ENCODE measurements at regions not wholly inside any gene's neighbourhood (a gene's known extent, or its start where the extent isn't known, plus 50 kb on each side); places are given as distances from the start of the nearest gene placed in this dataset.

- ChIA-PET POLR2A (no interaction called here), CTCF (no interaction called here)
- no peak overlapping the region for H3K4me3 ChIP-seq (ENCODE audit: low read depth, low read length)
- no peak for DNase-seq (ENCODE audit: low read depth)
- H3K36me3 ChIP-seq (ENCODE audit: control insufficient read depth, insufficient read depth, low read length): no peaks in the 10 kb centered on the region
- TF ChIP-seq, protein P1, sequence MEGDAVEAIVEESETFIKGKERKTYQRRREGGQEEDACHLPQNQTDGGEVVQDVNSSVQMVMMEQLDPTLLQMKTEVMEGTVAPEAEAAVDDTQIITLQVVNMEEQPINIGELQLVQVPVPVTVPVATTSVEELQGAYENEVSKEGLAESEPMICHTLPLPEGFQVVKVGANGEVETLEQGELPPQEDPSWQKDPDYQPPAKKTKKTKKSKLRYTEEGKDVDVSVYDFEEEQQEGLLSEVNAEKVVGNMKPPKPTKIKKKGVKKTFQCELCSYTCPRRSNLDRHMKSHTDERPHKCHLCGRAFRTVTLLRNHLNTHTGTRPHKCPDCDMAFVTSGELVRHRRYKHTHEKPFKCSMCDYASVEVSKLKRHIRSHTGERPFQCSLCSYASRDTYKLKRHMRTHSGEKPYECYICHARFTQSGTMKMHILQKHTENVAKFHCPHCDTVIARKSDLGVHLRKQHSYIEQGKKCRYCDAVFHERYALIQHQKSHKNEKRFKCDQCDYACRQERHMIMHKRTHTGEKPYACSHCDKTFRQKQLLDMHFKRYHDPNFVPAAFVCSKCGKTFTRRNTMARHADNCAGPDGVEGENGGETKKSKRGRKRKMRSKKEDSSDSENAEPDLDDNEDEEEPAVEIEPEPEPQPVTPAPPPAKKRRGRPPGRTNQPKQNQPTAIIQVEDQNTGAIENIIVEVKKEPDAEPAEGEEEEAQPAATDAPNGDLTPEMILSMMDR (IDR thresholded peaks at IDR 0.05; ENCODE audit: insufficient read depth, low read depth, low read length): no peak
- H3K27me3 ChIP-seq (ENCODE audit: control insufficient read depth, insufficient read depth, low read length): no peaks in the 10 kb centered on the region
These were observed 1294.1 kb downstream of the UQCRFS1 start for GRCh38 chr19:27918818-27919217.

DNA sequence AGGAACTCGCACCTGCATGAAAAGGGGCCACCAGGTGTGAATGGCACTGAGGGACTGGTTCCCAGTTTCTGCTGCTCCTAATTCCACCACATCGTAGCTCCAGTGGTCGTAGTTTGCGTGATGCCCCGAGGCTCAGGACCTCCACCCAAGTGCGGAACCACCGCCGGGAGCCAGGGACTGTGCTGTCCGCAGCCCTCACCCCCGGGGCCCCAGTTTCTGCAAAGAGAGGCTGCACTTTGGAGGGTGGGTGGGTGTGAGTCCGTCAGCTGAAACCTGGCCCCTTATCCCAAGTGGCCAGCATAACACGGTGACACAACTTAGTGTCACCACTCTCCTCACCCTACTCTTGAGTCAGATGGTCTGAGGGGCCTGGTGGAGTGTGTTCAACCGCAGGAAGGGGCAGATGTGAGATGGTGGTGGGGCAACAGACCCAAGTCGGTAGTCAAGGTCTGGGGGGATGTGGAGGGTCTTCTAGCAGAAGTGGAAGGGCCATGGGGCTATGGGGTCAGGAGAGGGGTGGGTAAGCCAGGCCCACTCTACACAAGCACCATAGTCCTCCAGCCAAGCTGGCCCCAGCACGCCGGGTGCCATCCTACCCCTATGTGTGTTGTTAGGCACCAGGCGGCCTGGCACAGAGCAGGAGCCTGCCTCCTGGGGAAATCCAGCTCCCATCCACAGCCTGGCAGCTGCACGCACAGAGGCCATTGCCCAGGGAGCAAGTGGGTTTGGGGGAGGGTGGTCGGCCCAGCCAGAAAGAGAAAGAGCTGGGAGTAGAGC lies 1301.6 kb downstream of the UQCRFS1 start:
- TF ChIP-seq, protein P1 (IDR thresholded peaks at IDR 0.05; ENCODE audit: insufficient read depth, low read depth, low read length): no peak
- Histone ChIP-seq H3K27me3 (ENCODE audit: control insufficient read depth, insufficient read depth, low read length) (no peaks in the 10 kb centered on the region), H3K36me3 (ENCODE audit: control insufficient read depth, insufficient read depth, low read length) (no peaks in the 10 kb centered on the region), H3K4me3 (ENCODE audit: low read depth, low read length) (no peak overlapping the region)
- DNase-seq (ENCODE audit: low read depth): no peak
- POLR2A ChIA-PET: no interaction called here
- CTCF ChIA-PET: no interaction called here

GRCh38 chr19:27909861-27910260 lies 1303.1 kb downstream of the UQCRFS1 start:
- TF ChIP-seq, protein P1 (IDR thresholded peaks at IDR 0.05; ENCODE audit: insufficient read depth, low read depth, low read length): no peak
- no peak for DNase-seq (ENCODE audit: low read depth)
- Histone ChIP-seq H3K36me3 (ENCODE audit: control insufficient read depth, insufficient read depth, low read length) (no peaks in the 10 kb centered on the region), H3K27me3 (ENCODE audit: control insufficient read depth, insufficient read depth, low read length) (no peaks in the 10 kb centered on the region), H3K4me3 (ENCODE audit: low read depth, low read length) (no peak overlapping the region)
- CTCF ChIA-PET: no interaction called here
- POLR2A ChIA-PET: no interaction called here

DNA sequence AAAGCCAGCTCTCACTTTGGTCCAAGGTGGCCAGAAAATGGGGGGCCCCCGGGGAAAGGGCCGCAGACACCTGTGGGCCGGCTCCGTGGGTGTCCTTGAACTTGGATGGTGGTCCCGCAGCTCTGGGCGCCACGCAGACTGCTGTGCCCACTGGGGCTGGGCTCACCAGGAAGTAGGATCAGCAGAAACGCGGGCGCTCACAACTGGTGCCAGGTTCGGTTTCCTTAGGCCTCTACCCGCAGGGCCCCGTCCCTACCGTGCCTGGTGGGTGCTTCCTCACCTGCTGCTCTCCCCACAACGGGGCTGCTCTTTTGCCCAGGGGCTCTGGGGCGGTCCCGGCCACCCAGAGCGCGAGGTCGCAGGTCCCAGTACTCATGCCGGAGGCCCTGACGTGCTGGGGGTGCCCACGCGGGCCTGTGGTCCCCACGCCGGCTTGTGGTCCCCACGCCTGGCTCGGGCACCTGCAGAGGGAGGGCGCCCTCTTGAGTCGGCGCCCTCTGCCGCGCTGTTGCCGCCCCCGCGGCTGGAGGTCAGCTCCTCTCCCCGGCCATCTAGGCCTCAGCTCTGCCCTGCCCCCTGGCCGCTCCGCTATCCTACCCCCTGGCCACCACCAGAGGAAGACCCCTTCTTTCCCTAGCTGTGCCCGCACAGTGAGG lies 1303.6 kb downstream of the UQCRFS1 start:
- DNase-seq (ENCODE audit: low read depth): no peak

GRCh38 chr19:27906081-27906480 lies 1306.9 kb downstream of the UQCRFS1 start:
- Histone ChIP-seq H3K27me3 (ENCODE audit: control insufficient read depth, insufficient read depth, low read length) (no peaks in the 10 kb centered on the region), H3K36me3 (ENCODE audit: control insufficient read depth, insufficient read depth, low read length) (no peaks in the 10 kb centered on the region), H3K4me3 (ENCODE audit: low read depth, low read length) (no peak overlapping the region)
- TF ChIP-seq, protein P1 (IDR thresholded peaks at IDR 0.05; ENCODE audit: insufficient read depth, low read depth, low read length): no peak
- POLR2A ChIA-PET: no interaction called here
- DNase-seq (ENCODE audit: low read depth): no peak
- CTCF ChIA-PET: no interaction called here

More for the DNA sequence above, 1303.6 kb downstream of the UQCRFS1 start:
- TF ChIP-seq, protein P1 (IDR thresholded peaks at IDR 0.05; ENCODE audit: insufficient read depth, low read depth, low read length): no peak
- POLR2A ChIA-PET: no interaction called here
- Histone ChIP-seq H3K36me3 (ENCODE audit: control insufficient read depth, insufficient read depth, low read length) (no peaks in the 10 kb centered on the region), H3K27me3 (ENCODE audit: control insufficient read depth, insufficient read depth, low read length) (no peaks in the 10 kb centered on the region), H3K4me3 (ENCODE audit: low read depth, low read length) (no peak overlapping the region)
- CTCF ChIA-PET: interaction anchor here (1.0 kb wide), 1 partner anchor 12 kb away, joined by 3 read pairs; no protein-coding TSS in a partner anchor

Data from BJ (cell line).